GM12864 (cell line): ENCODE measurements at regions not wholly inside any gene's neighbourhood (a gene's known extent, or its start where the extent isn't known, plus 50 kb on each side); places are given as distances from the start of the nearest gene placed in this dataset.

ENCODE experiments used
- DNase-seq: peaks from one replicate; pipeline ENCODE4 v3.0.0-alpha.2; 2011; ENCODE audit warnings: low read depth
- H3K4me3 ChIP-seq: 2 replicates; pipeline ENCODE4 v1.5.1; 2011; ENCODE audit warnings: mild to moderate bottlenecking, low read depth, low read length, control low read depth
- CTCF ChIP-seq: IDR thresholded peaks from 2 replicates; pipeline ENCODE4 v1.5.1; 2011; ENCODE audit warnings: low read depth, mild to moderate bottlenecking, moderate library complexity, low read length, control low read depth, inconsistent platforms; ENCODE audit errors: missing control alignments

- DNase-seq = peak; percentile 21
- peak; percentile 73 for TF ChIP-seq CTCF
- no peak overlapping the region for H3K4me3 ChIP-seq
Observed at GRCh38 chr12:87848248-87848868, 180.8 kb downstream of the C12orf50 start.

DNA sequence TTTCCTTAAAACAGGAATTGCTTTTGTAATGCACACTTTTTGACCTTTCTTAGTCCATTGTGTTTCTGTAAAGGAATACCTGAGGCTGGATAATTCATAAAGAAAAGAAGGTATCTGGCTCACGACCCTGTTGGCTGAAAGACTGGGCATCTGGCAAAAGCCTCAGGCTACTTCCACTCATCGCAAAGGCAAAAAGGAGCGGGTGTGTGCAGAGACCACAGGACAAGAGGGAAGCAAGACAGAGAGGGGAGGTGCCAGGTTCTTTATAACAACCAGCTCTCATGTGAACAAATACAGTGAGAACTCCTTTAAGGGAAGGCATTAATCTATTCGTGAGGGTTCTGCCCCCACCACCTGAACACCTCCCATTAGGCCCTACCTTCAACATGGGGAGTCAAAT is 182.1 kb downstream of the C12orf50 start:
- no peak overlapping the region for H3K4me3 ChIP-seq
- TF ChIP-seq CTCF = no peak
- DNase-seq = no peak

DNA sequence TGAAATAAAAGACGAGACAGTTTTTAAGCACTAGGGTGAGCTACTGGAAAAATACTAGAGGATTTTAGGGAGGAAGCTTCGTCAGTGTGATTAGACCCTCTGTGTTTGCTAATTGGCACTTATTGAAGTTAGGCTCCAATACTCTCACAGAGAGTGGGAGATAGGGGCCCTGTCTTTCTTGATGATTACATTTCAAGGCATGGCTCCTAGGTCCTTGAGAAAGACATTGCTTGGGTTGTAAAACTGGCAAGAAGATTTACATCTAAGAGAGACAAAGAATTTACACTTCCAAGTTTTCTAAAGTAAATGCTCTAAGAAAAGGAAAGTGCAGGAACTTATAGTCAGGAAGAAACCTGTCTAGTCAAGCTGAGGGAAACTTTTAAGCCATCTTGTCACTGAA is 183.2 kb downstream of the C12orf50 start:
- TF ChIP-seq CTCF = no peak
- H3K4me3 ChIP-seq = no peak overlapping the region
- DNase-seq = no peak

- TF ChIP-seq CTCF = no peak
- no peak for DNase-seq
- H3K4me3 ChIP-seq = no peak overlapping the region
Observed at GRCh38 chr12:87841935-87842334, 187.3 kb downstream of the C12orf50 start.

GRCh38 chr12:87836190-87836589 is 193.0 kb downstream of the C12orf50 start:
- no peak for TF ChIP-seq CTCF
- H3K4me3 ChIP-seq = no peak overlapping the region
- DNase-seq = no peak

- DNase-seq = no peak
- TF ChIP-seq CTCF = no peak
Observed at GRCh38 chr12:87828382-87828973, 200.7 kb downstream of the C12orf50 start.

More at GRCh38 chr12:87828382-87828973, 200.7 kb downstream of the C12orf50 start:
- H3K4me3 ChIP-seq = no peak overlapping the region
